Non-pigmented ciliary epithelial cell (primary cell): ENCODE measurements at regions not wholly inside any gene's neighbourhood (a gene's known extent, or its start where the extent isn't known, plus 50 kb on each side); places are given as distances from the start of the nearest gene placed in this dataset.

Experiments used
- DNase-seq: peaks from one replicate; pipeline ENCODE4 v3.0.0-alpha.2; 2010; ENCODE audit warnings: low read depth

GRCh38 chr16:54510685-54511221 is 224.2 kb upstream of the IRX3 start:
- DNase-seq = no peak

- DNase-seq = no peak
Observed at GRCh38 chr16:54509456-54509855, 222.9 kb upstream of the IRX3 start.

GRCh38 chr16:54508351-54508750 is 221.8 kb upstream of the IRX3 start:
- no peak for DNase-seq

- no peak for DNase-seq
Observed at GRCh38 chr16:54506741-54507500, 220.3 kb upstream of the IRX3 start.

- DNase-seq = no peak
Observed at GRCh38 chr16:54506214-54506580, 219.6 kb upstream of the IRX3 start.

GRCh38 chr16:54505549-54506213 is 219.1 kb upstream of the IRX3 start:
- DNase-seq = no peak

GRCh38 chr16:54504372-54504771 is 217.8 kb upstream of the IRX3 start:
- no peak for DNase-seq

- no peak for DNase-seq
Observed at GRCh38 chr16:54503856-54504219, 217.3 kb upstream of the IRX3 start.

GRCh38 chr16:54503011-54503855 is 216.6 kb upstream of the IRX3 start:
- no peak for DNase-seq

GRCh38 chr16:54501797-54502196 is 215.2 kb upstream of the IRX3 start:
- no peak for DNase-seq

- DNase-seq = no peak
Observed at GRCh38 chr16:54493594-54493993, 207.0 kb upstream of the IRX3 start.

- DNase-seq = no peak
Observed at GRCh38 chr16:54493061-54493460, 206.5 kb upstream of the IRX3 start.

GRCh38 chr16:54490112-54490488 is 203.5 kb upstream of the IRX3 start:
- DNase-seq = no peak

GRCh38 chr16:54489225-54490111 is 202.9 kb upstream of the IRX3 start:
- DNase-seq = no peak

- DNase-seq = no peak
Observed at GRCh38 chr16:54488729-54489128, 202.1 kb upstream of the IRX3 start.

- no peak for DNase-seq
Observed at GRCh38 chr16:54487933-54488332, 201.3 kb upstream of the IRX3 start.

GRCh38 chr16:54484700-54485099 is 198.1 kb upstream of the IRX3 start:
- DNase-seq = no peak

GRCh38 chr16:54482892-54483574 is 196.4 kb upstream of the IRX3 start:
- no peak for DNase-seq

- no peak for DNase-seq
Observed at GRCh38 chr16:54480429-54480828, 193.8 kb upstream of the IRX3 start.

GRCh38 chr16:54479546-54479945 is 193.0 kb upstream of the IRX3 start:
- DNase-seq = no peak

GRCh38 chr16:54477714-54478113 is 191.1 kb upstream of the IRX3 start:
- no peak for DNase-seq
